Lower leg skin (tissue), 4 donors: ENCODE measurements at regions not wholly inside any gene's neighbourhood (a gene's known extent, or its start where the extent isn't known, plus 50 kb on each side); places are given as distances from the start of the nearest gene placed in this dataset.

Experiments used
- DNase-seq, 2 donors: peaks; one replicate each; pipeline ENCODE4 v3.0.0-alpha.2; 2019; ENCODE audit warnings: low spot score in 2 of 2
- H3K4me3 ChIP-seq: fragments of 200-600 bp; sonication (generic); 2 replicates; pipeline ENCODE4 v1.5.1; 2017; ENCODE audit warnings: mild to moderate bottlenecking, low read depth; ENCODE audit not compliant: poor library complexity, severe bottlenecking
- CTCF ChIP-seq, 3 donors: fragments of 450-650 bp; IDR thresholded peaks; one replicate each; pipeline ENCODE4 v1.5.1; 2016; ENCODE audit warnings: antibody characterized with exemption in 3 of 3, mild to moderate bottlenecking in 3 of 3, moderate library complexity in 2 of 3
- POLR2A ChIP-seq, 2 donors: fragments of 450-650 bp; IDR thresholded peaks; one replicate each; pipeline ENCODE4 v1.6.1; 2016 to 2017; ENCODE audit warnings: antibody characterized with exemption in 2 of 2, mild to moderate bottlenecking in 1 of 2, moderate library complexity in 1 of 2
- WGBS, 2 donors: methylation state at CpG; one replicate each; pipeline ENCODE4 v1.1.5; 2018; 5-methylcytosine and 5-hydroxymethylcytosine counted together
- intact Hi-C: fragments of 100-400 bp; cut with DNase I; formaldehyde crosslinking; loops from one replicate; pipeline ENCODE4 v1.15.0; 2023; ENCODE audit warnings: low total_unique reads

DNA sequence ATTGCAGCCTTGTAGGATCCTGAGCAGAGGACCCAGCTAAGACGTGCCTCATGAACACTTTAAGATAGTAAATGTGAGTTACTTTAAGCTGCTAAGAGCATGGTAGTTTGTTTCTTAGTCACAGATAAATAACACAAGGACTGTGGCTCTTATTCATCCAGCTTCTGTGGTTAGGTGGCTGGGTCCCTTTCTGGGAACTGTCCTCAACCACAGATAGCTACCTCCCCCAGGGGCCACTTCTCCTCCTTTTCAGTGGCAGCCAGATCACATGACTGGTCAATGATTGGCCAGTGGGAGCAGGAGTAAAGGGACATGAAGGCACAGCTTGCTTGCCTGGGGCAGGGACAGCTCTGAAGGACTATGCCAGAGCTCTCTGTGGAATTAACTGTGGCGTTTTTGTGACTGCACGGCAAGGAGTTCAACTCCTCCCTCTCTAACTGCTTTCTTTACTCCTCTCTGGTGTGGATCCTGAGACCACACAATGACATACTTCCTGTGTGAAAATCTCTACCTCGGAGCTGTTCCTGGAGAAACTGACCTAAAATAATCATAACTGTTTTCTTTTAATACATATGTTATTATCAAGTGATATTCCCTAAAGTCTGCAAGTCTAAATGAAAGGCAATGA is 76.5 kb downstream of the NRN1 start:
- WGBS, 2 donors, result 70 to 71% methylated on average over 4 of the region's 4 CpGs
- intact Hi-C loops, result no loop called here
- no peak for TF ChIP-seq CTCF (IDR thresholded peaks at IDR 0.05)
- TF ChIP-seq POLR2A (IDR thresholded peaks at IDR 0.05), result no peak
- no peak overlapping the region for H3K4me3 ChIP-seq
- no peak for DNase-seq

GRCh38 chr6:5923840-5924239 is 82.9 kb downstream of the NRN1 start:
- no peak overlapping the region for H3K4me3 ChIP-seq
- WGBS, 2 donors, result 91 to 94% methylated on average over 4 of the region's 4 CpGs
- no peak for DNase-seq
- no peak for TF ChIP-seq POLR2A (IDR thresholded peaks at IDR 0.05)
- TF ChIP-seq CTCF (IDR thresholded peaks at IDR 0.05), result no peak
- intact Hi-C loops, result no loop called here

DNA sequence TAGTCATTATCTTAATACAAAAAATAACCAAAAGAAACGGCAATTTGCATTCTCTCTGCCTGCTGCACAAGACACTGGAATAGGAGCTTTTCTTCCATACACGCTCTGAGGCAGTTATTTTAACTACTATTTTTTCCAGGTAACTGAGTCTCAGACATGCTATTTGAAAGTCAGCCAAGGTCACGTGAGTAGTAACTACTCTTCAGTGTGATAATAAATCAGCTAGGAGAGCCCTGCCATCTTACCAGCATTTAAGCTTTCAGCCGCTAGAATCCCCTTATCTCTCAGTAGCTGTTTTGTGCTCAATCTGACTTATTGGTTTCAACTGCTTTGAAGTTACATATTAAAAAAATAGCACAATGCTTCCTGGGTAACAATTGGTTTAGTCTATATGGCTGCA is 84.5 kb downstream of the NRN1 start:
- intact Hi-C loops, result no loop called here
- WGBS, 2 donors, result 67 to 71% methylated on average over 4 of the region's 4 CpGs
- no peak for TF ChIP-seq CTCF (IDR thresholded peaks at IDR 0.05)
- no peak for TF ChIP-seq POLR2A (IDR thresholded peaks at IDR 0.05)

DNA sequence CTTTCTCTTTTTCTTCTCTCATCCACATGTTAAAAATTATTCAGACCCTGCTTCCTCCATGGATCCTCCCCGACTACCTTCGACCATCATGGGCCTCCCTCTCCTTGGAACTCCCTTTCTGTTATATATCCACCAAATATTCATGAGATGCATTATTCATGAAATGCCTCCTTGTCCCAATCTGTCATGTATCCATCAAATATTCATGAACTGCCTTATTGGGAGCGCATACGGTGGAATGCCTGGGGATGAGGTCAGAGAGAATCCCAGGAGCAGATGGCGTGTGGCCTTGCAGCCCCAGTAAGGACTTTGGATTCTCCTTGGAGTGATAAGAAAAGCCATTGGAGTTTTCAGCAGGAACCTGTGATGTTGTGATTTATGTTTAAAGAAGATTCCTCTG is 97.0 kb downstream of the NRN1 start:
- 92 to 94% methylated on average over 5 of the region's 5 CpGs for WGBS, 2 donors
- no peak overlapping the region for H3K4me3 ChIP-seq
- TF ChIP-seq POLR2A (IDR thresholded peaks at IDR 0.05) (no peak), CTCF (IDR thresholded peaks at IDR 0.05) (no peak)
- intact Hi-C loops, result no loop called here
- no peak for DNase-seq

More for the DNA sequence above, 84.5 kb downstream of the NRN1 start:
- no peak overlapping the region for H3K4me3 ChIP-seq
- no peak for DNase-seq

- intact Hi-C loops, result no loop called here
- DNase-seq, result no peak
- no peak for TF ChIP-seq POLR2A (IDR thresholded peaks at IDR 0.05)
- no peak overlapping the region for H3K4me3 ChIP-seq
- 96 to 97% methylated on average over 1 of the region's 1 CpG for WGBS, 2 donors
Measured at GRCh38 chr6:5906842-5907241, 99.9 kb downstream of the NRN1 start.

DNA sequence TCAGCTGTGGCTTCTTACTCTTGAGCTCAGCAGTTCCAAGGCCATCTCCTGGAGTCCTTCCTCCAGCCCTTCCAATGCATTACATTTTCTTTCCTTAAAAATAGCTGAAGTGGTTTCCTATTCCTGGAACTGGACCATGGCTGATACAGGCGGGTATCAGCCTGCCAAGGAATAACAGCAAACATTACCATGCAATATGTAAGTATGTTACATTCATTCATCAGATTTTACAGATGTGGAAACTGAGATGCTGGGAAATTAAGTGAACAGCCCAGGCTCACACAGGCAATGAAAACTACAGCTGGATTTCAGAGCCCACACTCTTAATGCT is 100.4 kb downstream of the NRN1 start:
- no peak overlapping the region for H3K4me3 ChIP-seq
- no peak for DNase-seq
- WGBS, 2 donors, result 68 to 82% methylated on average over 1 of the region's 1 CpG
- intact Hi-C loops, result no loop called here
- TF ChIP-seq POLR2A (IDR thresholded peaks at IDR 0.05) (no peak), CTCF (IDR thresholded peaks at IDR 0.05) (no peak)
